OCI-M1 (cell line): ENCODE measurements at regions not wholly inside any gene's neighbourhood (a gene's known extent, or its start where the extent isn't known, plus 50 kb on each side); places are given as distances from the start of the nearest gene placed in this dataset.

ENCODE experiments used
- DNase-seq: peaks from one replicate; lab custom pipeline; 2025; lab: John Stamatoyannopoulos, UW

- no peak for DNase-seq
These were observed 322.1 kb downstream of the BLID start for GRCh38 chr11:121793916-121794315.

- no peak for DNase-seq
These were observed 322.7 kb downstream of the BLID start for GRCh38 chr11:121793291-121793690.

GRCh38 chr11:121792185-121792584 is 323.8 kb downstream of the BLID start:
- no peak for DNase-seq

- no peak for DNase-seq
These were observed 325.6 kb downstream of the BLID start for GRCh38 chr11:121790430-121790829.

- DNase-seq: no peak
These were observed 328.2 kb upstream of the SORL1-AS1 start for GRCh38 chr11:121780971-121781370.

- DNase-seq: no peak
These were observed 324.3 kb upstream of the SORL1-AS1 start for GRCh38 chr11:121777056-121777455.

- DNase-seq: no peak
These were observed 322.5 kb upstream of the SORL1-AS1 start for GRCh38 chr11:121775276-121775675.

GRCh38 chr11:121773076-121773475 is 320.3 kb upstream of the SORL1-AS1 start:
- no peak for DNase-seq

GRCh38 chr11:121770939-121771595 is 318.3 kb upstream of the SORL1-AS1 start:
- DNase-seq: no peak

GRCh38 chr11:121769191-121769590 is 316.4 kb upstream of the SORL1-AS1 start:
- no peak for DNase-seq

GRCh38 chr11:121767433-121767832 is 314.7 kb upstream of the SORL1-AS1 start:
- DNase-seq: no peak

GRCh38 chr11:121766991-121767390 is 314.2 kb upstream of the SORL1-AS1 start:
- DNase-seq: no peak

- DNase-seq: no peak
These were observed 313.4 kb upstream of the SORL1-AS1 start for GRCh38 chr11:121766166-121766565.

GRCh38 chr11:121763526-121763925 is 310.8 kb upstream of the SORL1-AS1 start:
- no peak for DNase-seq

- no peak for DNase-seq
These were observed 310.1 kb upstream of the SORL1-AS1 start for GRCh38 chr11:121762820-121763219.

GRCh38 chr11:121761186-121761585 is 308.4 kb upstream of the SORL1-AS1 start:
- DNase-seq: no peak

GRCh38 chr11:121757480-121758125 is 304.8 kb upstream of the SORL1-AS1 start:
- DNase-seq: no peak

- no peak for DNase-seq
These were observed 303.1 kb upstream of the SORL1-AS1 start for GRCh38 chr11:121755906-121756305.

GRCh38 chr11:121755191-121755590 is 302.4 kb upstream of the SORL1-AS1 start:
- DNase-seq: no peak

- DNase-seq: no peak
These were observed 301.8 kb upstream of the SORL1-AS1 start for GRCh38 chr11:121754598-121754997.

- DNase-seq: no peak
These were observed 296.9 kb upstream of the SORL1-AS1 start for GRCh38 chr11:121749691-121750090.

GRCh38 chr11:121748068-121748467 is 295.3 kb upstream of the SORL1-AS1 start:
- DNase-seq: no peak

GRCh38 chr11:121743285-121743684 is 290.5 kb upstream of the SORL1-AS1 start:
- DNase-seq: no peak
